ENCODE measurements at regions not wholly inside any gene's neighbourhood (a gene's known extent, or its start where the extent isn't known, plus 50 kb on each side); places are given as distances from the start of the nearest gene placed in this dataset.
"Not testable (repeated sequence)": the region's sequence is repeated elsewhere in the genome, so short reads cannot be mapped to it uniquely, and the experiment has no call there.

DNA sequence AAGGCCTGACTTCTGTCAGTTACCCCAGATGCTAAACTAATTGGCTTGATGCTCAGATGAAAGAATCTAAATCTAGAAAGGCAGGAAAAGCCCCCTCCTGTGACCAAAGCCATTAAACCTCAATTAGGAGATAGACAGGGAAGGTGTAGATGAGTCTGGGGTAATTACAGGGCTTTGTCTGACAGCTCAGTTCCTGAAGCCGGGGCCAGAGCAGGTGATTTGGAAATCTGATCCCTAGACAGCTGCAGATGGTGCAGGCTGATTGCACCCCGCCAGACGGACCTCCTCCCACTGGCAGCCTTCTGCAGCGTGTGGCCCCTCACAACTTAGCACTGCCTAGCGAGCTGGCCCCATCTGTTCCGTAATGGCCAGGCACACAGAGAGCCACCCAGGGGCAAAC lies 395.1 kb downstream of the HLX start:
- Histone ChIP-seq H3K4me1 (no peaks in the 10 kb centered on the region), H3K27me3 (ENCODE audit: low read depth) (no peaks in the 10 kb centered on the region), H3K9me3 (replicated peaks) (no peaks in the 10 kb centered on the region), H3K4me3 (no peak overlapping the region), H3K27ac (replicated peaks) (no peak overlapping the region), H3K36me3 (no peaks in the 10 kb centered on the region)
- no peak for DNase-seq
- no peak for TF ChIP-seq CTCF (IDR thresholded peaks at IDR 0.05; ENCODE audit: borderline replicate concordance)
- intact Hi-C loops (cut with micrococcal nuclease) = no loop called here

DNA sequence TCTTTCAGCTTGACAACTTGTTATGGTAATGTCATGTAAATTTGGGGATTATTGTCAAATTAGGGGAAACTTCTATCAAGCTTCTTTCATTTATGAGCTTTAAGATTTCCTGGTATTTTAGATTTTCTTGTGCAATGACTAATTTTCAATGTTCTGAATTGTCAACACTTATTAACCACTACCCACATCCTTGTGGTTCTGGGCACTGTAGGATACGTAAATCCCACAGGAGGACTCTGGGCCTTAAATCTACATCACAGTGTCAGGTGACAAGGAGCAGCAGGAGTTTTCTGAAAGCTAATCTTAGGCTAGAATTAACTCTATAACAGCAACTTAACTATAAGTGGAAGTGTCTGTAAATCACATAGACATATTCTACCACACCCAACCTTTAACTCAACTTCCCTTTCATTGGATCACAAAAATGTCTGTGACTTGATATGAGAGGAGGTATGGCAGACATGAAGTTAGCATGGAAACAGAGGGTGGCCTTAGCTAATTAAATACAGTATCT lies 397.7 kb downstream of the HLX start:
- intact Hi-C loops (cut with micrococcal nuclease) = no loop called here

GRCh38 chr1:221279146-221279545 lies 399.9 kb downstream of the HLX start:
- Histone ChIP-seq H3K4me1 (peaks cover 3% of the 10 kb centered on the region), H3K9me3 (replicated peaks) (no peaks in the 10 kb centered on the region), H3K27me3 (ENCODE audit: low read depth) (no peaks in the 10 kb centered on the region), H3K27ac (replicated peaks) (no peak overlapping the region), H3K36me3 (no peaks in the 10 kb centered on the region), H3K4me3 (no peak overlapping the region)
- TF ChIP-seq CTCF (IDR thresholded peaks at IDR 0.05; ENCODE audit: borderline replicate concordance) = no peak
- intact Hi-C loops (cut with micrococcal nuclease) = no loop called here
- DNase-seq = no peak

More for the DNA sequence above, 397.7 kb downstream of the HLX start:
- no peak overlapping the region for H3K27ac ChIP-seq (replicated peaks)
- TF ChIP-seq CTCF (IDR thresholded peaks at IDR 0.05; ENCODE audit: borderline replicate concordance) = no peak
- H3K4me3 ChIP-seq = no peak overlapping the region
- no peaks in the 10 kb centered on the region for H3K4me1 ChIP-seq
- no peaks in the 10 kb centered on the region for H3K27me3 ChIP-seq (ENCODE audit: low read depth)
- H3K36me3 ChIP-seq = no peaks in the 10 kb centered on the region
- DNase-seq = no peak
- no peaks in the 10 kb centered on the region for H3K9me3 ChIP-seq (replicated peaks)

- Histone ChIP-seq H3K9me3 (replicated peaks) (no peaks in the 10 kb centered on the region), H3K4me3 (no peak overlapping the region), H3K27ac (replicated peaks) (no peak overlapping the region), H3K4me1 (peaks cover 4% of the 10 kb centered on the region), H3K36me3 (no peaks in the 10 kb centered on the region), H3K27me3 (ENCODE audit: low read depth) (no peaks in the 10 kb centered on the region)
- intact Hi-C loops (cut with micrococcal nuclease) = no loop called here
- no peak for TF ChIP-seq CTCF (IDR thresholded peaks at IDR 0.05; ENCODE audit: borderline replicate concordance)
- DNase-seq = no peak
Observed at GRCh38 chr1:221283532-221283931, 404.3 kb downstream of the HLX start.

DNA sequence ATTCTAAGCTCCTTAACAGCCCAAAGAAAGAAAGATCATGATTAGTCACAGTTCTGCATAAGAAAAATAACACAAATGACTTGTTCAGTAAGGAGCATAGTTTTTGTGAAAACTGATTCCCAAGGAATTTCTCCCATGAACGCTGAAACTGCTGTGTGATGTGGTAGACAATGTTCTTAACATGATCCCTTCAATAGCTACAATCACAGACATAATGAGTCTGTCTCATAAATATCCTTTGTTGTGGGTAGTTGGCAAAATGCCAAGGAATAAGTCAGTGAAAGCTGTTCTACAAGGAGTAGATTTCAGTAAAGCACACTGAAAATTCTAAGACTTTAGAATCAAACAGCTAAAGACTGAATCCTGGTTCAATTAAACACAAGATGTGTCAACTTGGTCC lies 404.8 kb downstream of the HLX start:
- Histone ChIP-seq H3K27me3 (ENCODE audit: low read depth) (no peaks in the 10 kb centered on the region), H3K9me3 (replicated peaks) (no peaks in the 10 kb centered on the region), H3K27ac (replicated peaks) (no peak overlapping the region), H3K4me1 (peaks cover 4% of the 10 kb centered on the region), H3K4me3 (no peak overlapping the region), H3K36me3 (no peaks in the 10 kb centered on the region)
- TF ChIP-seq CTCF (IDR thresholded peaks at IDR 0.05; ENCODE audit: borderline replicate concordance) = no peak
- intact Hi-C loops (cut with micrococcal nuclease) = no loop called here
- DNase-seq = no peak

GRCh38 chr1:221284991-221285390 lies 405.7 kb downstream of the HLX start:
- H3K36me3 ChIP-seq; DNase-seq; H3K4me3 ChIP-seq; H3K27ac ChIP-seq (replicated peaks); H3K4me1 ChIP-seq; intact Hi-C loops (cut with micrococcal nuclease); H3K27me3 ChIP-seq (ENCODE audit: low read depth); H3K9me3 ChIP-seq (replicated peaks): not testable (repeated sequence)

DNA sequence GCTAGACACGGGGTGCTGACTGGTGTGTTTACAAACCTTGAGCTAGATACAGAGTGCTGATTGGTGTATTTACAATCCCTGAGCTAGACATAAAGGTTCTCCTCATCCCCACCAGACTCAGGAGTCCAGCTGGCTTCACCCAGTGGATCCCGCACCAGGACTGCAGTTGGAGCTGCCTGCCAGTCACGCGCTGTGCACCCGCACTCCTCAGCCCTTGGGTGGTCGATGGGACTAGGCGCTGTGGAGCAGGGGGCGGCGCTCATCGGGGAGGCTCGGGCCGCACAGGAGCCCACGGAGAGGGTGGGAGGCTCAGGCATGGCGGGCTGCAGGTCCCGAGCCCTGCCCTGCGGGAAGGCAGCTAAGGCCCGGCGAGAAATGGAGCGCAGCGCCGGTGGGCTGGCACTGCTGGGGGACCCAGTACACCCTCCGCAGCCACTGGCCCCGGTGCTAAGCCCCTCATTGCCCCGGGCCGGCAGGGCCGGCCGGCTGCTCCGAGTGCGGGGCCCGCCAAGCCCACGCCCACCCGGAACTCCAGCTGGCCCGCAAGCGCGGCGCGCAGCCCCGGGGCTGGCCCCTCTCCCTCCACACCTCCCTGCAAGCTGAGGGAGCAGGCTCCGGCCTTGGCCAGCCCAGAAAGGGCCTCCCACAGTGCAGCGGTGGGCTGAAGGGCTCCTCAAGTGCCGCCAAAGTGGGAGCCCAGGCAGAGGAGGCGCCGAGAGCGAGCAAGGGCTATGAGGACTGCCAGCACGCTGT lies 406.4 kb downstream of the HLX start:
- DNase-seq; H3K9me3 ChIP-seq (replicated peaks); H3K27ac ChIP-seq (replicated peaks); H3K4me3 ChIP-seq; H3K36me3 ChIP-seq; H3K4me1 ChIP-seq; intact Hi-C loops (cut with micrococcal nuclease); H3K27me3 ChIP-seq (ENCODE audit: low read depth): not testable (repeated sequence)
